H1 (cell line): ENCODE measurements at regions not wholly inside any gene's neighbourhood (a gene's known extent, or its start where the extent isn't known, plus 50 kb on each side); places are given as distances from the start of the nearest gene placed in this dataset.

ENCODE experiments used
- BRCA1 ChIP-seq: IDR thresholded peaks from 2 replicates; pipeline ENCODE4 v1.6.1; 2012; ENCODE audit warnings: low read depth, low read length, improper control_type of control experiment
- CHD1 ChIP-seq: IDR thresholded peaks from 2 replicates; pipeline ENCODE4 v1.6.1; 2012; ENCODE audit warnings: low read depth, low read length, improper control_type of control experiment
- CHD2 ChIP-seq: IDR thresholded peaks from 2 replicates; pipeline ENCODE4 v1.6.1; 2012; ENCODE audit warnings: low read length, improper control_type of control experiment
- EZH2 ChIP-seq: fragments of 200-600 bp; sonication (generic); IDR thresholded peaks from 2 replicates; pipeline ENCODE4 v1.7.1; 2012; ENCODE audit warnings: low read depth, mild to moderate bottlenecking, moderate library complexity, low read length, inconsistent platforms; ENCODE audit not compliant: severe bottlenecking
- GABPA ChIP-seq: IDR thresholded peaks from 2 replicates; pipeline ENCODE4 v1.6.1; 2011; ENCODE audit warnings: mild to moderate bottlenecking, low read length, moderate library complexity, borderline replicate concordance; ENCODE audit not compliant: insufficient read depth
- HDAC6 ChIP-seq: IDR thresholded peaks from one replicate; pipeline ENCODE4 v1.7.1; 2012; ENCODE audit warnings: low read depth, mild to moderate bottlenecking, inconsistent platforms, low read length, moderate library complexity
- NANOG ChIP-seq: IDR thresholded peaks from 2 replicates; pipeline ENCODE4 v1.6.1; 2011; ENCODE audit warnings: low read length, low read depth, mild to moderate bottlenecking, inconsistent platforms; ENCODE audit not compliant: insufficient read depth, poor library complexity, severe bottlenecking
- SIRT6 ChIP-seq: IDR thresholded peaks from one replicate; pipeline ENCODE4 v1.7.1; 2012; ENCODE audit warnings: low read length, inconsistent platforms
- SRF ChIP-seq: IDR thresholded peaks from 2 replicates; pipeline ENCODE4 v1.6.1; 2011; ENCODE audit warnings: mild to moderate bottlenecking, low read depth, low read length, moderate library complexity
- SUZ12 ChIP-seq: fragments of 200-600 bp; sonication (generic); IDR thresholded peaks from 2 replicates; pipeline ENCODE4 v1.6.1; 2012; ENCODE audit warnings: mild to moderate bottlenecking, inconsistent platforms, low read length, moderate library complexity, mixed read lengths
- ZNF274 ChIP-seq: IDR thresholded peaks from 2 replicates; pipeline ENCODE4 v1.7.0; 2012; ENCODE audit warnings: low read length, borderline replicate concordance; ENCODE audit errors: extremely low read depth
- TF ChIP-seq, protein P1 (sequence below): fragments of 300-600 bp; sonication (generic); IDR thresholded peaks from 2 replicates; pipeline ENCODE4 v1.7.1; 2012; ENCODE audit warnings: low read length, moderate library complexity, mild to moderate bottlenecking, inconsistent platforms; ENCODE audit not compliant: insufficient replicate concordance

DNA sequence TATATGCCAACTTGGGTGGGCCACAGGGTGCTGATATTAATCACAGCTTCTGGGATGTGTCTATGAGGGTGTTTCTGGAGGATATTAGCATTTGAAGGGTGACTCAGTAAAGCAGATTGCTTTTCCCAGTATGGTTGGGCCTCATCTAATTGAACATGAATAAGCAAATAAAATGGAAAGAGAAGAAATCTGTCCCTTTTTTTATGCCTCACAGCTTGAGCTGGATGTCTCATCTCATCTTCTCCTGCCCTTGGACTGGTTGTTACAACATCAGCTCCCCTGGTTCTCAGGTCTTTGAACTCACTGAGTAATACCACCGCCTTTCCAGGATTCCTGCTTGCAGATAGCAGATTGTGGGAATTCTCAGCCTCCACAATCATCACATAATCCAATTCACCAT lies 1149.2 kb downstream of the PCDH18 start (continued):
- TF ChIP-seq, protein P1, sequence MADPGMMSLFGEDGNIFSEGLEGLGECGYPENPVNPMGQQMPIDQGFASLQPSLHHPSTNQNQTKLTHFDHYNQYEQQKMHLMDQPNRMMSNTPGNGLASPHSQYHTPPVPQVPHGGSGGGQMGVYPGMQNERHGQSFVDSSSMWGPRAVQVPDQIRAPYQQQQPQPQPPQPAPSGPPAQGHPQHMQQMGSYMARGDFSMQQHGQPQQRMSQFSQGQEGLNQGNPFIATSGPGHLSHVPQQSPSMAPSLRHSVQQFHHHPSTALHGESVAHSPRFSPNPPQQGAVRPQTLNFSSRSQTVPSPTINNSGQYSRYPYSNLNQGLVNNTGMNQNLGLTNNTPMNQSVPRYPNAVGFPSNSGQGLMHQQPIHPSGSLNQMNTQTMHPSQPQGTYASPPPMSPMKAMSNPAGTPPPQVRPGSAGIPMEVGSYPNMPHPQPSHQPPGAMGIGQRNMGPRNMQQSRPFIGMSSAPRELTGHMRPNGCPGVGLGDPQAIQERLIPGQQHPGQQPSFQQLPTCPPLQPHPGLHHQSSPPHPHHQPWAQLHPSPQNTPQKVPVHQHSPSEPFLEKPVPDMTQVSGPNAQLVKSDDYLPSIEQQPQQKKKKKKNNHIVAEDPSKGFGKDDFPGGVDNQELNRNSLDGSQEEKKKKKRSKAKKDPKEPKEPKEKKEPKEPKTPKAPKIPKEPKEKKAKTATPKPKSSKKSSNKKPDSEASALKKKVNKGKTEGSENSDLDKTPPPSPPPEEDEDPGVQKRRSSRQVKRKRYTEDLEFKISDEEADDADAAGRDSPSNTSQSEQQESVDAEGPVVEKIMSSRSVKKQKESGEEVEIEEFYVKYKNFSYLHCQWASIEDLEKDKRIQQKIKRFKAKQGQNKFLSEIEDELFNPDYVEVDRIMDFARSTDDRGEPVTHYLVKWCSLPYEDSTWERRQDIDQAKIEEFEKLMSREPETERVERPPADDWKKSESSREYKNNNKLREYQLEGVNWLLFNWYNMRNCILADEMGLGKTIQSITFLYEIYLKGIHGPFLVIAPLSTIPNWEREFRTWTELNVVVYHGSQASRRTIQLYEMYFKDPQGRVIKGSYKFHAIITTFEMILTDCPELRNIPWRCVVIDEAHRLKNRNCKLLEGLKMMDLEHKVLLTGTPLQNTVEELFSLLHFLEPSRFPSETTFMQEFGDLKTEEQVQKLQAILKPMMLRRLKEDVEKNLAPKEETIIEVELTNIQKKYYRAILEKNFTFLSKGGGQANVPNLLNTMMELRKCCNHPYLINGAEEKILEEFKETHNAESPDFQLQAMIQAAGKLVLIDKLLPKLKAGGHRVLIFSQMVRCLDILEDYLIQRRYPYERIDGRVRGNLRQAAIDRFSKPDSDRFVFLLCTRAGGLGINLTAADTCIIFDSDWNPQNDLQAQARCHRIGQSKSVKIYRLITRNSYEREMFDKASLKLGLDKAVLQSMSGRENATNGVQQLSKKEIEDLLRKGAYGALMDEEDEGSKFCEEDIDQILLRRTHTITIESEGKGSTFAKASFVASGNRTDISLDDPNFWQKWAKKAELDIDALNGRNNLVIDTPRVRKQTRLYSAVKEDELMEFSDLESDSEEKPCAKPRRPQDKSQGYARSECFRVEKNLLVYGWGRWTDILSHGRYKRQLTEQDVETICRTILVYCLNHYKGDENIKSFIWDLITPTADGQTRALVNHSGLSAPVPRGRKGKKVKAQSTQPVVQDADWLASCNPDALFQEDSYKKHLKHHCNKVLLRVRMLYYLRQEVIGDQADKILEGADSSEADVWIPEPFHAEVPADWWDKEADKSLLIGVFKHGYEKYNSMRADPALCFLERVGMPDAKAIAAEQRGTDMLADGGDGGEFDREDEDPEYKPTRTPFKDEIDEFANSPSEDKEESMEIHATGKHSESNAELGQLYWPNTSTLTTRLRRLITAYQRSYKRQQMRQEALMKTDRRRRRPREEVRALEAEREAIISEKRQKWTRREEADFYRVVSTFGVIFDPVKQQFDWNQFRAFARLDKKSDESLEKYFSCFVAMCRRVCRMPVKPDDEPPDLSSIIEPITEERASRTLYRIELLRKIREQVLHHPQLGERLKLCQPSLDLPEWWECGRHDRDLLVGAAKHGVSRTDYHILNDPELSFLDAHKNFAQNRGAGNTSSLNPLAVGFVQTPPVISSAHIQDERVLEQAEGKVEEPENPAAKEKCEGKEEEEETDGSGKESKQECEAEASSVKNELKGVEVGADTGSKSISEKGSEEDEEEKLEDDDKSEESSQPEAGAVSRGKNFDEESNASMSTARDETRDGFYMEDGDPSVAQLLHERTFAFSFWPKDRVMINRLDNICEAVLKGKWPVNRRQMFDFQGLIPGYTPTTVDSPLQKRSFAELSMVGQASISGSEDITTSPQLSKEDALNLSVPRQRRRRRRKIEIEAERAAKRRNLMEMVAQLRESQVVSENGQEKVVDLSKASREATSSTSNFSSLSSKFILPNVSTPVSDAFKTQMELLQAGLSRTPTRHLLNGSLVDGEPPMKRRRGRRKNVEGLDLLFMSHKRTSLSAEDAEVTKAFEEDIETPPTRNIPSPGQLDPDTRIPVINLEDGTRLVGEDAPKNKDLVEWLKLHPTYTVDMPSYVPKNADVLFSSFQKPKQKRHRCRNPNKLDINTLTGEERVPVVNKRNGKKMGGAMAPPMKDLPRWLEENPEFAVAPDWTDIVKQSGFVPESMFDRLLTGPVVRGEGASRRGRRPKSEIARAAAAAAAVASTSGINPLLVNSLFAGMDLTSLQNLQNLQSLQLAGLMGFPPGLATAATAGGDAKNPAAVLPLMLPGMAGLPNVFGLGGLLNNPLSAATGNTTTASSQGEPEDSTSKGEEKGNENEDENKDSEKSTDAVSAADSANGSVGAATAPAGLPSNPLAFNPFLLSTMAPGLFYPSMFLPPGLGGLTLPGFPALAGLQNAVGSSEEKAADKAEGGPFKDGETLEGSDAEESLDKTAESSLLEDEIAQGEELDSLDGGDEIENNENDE: no peak
- no peak for TF ChIP-seq BRCA1
- no peak for TF ChIP-seq CHD2
- TF ChIP-seq NANOG: no peak
- no peak for TF ChIP-seq GABPA
- no peak for TF ChIP-seq SRF
- TF ChIP-seq CHD1: no peak
- no peak for TF ChIP-seq HDAC6
- TF ChIP-seq SUZ12: no peak
- no peak for TF ChIP-seq ZNF274
- no peak for TF ChIP-seq EZH2
- no peak for TF ChIP-seq SIRT6
- TF ChIP-seq, all 59 proteins: peak for 0
